GM10248 (cell line): ENCODE measurements at regions not wholly inside any gene's neighbourhood (a gene's known extent, or its start where the extent isn't known, plus 50 kb on each side); places are given as distances from the start of the nearest gene placed in this dataset.

Experiments used
- CTCF ChIA-PET: fragments of 300-600 bp; sonication (Branson Sonifier 250); formaldehyde crosslinking; extraction: SDS; loops from one replicate; lab custom pipeline; 2021; ENCODE audit warnings: antibody characterized with exemption; lab: Yijun Ruan, JAX
- POLR2A ChIA-PET: fragments of 350-650 bp; sonication (Branson Sonifier 250); formaldehyde crosslinking; extraction: SDS; loops from one replicate; lab custom pipeline; 2020; ENCODE audit warnings: antibody characterized with exemption; lab: Yijun Ruan, JAX
- DNase-seq: peaks from one replicate; pipeline ENCODE4 v3.0.0; 2012; ENCODE audit errors: extremely low spot score
- TF ChIP-seq, protein P1 (sequence below): IDR thresholded peaks from 2 replicates; pipeline ENCODE4 v1.5.1; 2012; ENCODE audit warnings: mild to moderate bottlenecking, low read depth; ENCODE audit errors: extremely low read depth, missing control alignments, control extremely low read depth

DNA sequence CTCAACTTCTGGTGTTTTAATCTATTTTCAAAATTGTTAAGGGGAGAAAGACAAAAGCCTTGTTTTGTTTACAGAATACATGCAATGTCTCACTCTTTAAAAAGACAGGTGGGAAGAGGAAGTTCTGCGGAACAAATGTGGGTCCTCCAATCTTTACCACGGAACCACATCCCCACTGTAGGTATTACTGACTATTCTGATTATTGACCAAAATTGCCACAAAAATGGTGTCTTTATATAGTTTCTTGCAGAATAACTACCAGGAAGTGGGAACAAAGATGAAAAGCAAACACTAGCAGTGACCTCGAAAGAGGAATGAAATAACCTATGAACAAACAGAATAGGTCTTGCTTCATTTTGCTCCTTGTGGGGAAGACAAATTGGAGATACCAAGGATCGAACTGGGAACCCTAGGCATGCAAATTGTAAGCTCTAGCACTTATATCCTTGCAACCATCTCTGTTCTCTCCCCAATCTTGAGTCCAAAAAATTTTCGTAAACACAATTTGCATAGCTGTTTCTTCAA, 106.7 kb downstream of the GPX5 start:
- TF ChIP-seq, protein P1, sequence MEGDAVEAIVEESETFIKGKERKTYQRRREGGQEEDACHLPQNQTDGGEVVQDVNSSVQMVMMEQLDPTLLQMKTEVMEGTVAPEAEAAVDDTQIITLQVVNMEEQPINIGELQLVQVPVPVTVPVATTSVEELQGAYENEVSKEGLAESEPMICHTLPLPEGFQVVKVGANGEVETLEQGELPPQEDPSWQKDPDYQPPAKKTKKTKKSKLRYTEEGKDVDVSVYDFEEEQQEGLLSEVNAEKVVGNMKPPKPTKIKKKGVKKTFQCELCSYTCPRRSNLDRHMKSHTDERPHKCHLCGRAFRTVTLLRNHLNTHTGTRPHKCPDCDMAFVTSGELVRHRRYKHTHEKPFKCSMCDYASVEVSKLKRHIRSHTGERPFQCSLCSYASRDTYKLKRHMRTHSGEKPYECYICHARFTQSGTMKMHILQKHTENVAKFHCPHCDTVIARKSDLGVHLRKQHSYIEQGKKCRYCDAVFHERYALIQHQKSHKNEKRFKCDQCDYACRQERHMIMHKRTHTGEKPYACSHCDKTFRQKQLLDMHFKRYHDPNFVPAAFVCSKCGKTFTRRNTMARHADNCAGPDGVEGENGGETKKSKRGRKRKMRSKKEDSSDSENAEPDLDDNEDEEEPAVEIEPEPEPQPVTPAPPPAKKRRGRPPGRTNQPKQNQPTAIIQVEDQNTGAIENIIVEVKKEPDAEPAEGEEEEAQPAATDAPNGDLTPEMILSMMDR, result no peak
- DNase-seq, result no peak
- CTCF ChIA-PET, result interaction anchor here (0.7 kb wide), 1 partner anchor 19 kb away, joined by 3 read pairs; no protein-coding TSS in a partner anchor
- POLR2A ChIA-PET, result no interaction called here

DNA sequence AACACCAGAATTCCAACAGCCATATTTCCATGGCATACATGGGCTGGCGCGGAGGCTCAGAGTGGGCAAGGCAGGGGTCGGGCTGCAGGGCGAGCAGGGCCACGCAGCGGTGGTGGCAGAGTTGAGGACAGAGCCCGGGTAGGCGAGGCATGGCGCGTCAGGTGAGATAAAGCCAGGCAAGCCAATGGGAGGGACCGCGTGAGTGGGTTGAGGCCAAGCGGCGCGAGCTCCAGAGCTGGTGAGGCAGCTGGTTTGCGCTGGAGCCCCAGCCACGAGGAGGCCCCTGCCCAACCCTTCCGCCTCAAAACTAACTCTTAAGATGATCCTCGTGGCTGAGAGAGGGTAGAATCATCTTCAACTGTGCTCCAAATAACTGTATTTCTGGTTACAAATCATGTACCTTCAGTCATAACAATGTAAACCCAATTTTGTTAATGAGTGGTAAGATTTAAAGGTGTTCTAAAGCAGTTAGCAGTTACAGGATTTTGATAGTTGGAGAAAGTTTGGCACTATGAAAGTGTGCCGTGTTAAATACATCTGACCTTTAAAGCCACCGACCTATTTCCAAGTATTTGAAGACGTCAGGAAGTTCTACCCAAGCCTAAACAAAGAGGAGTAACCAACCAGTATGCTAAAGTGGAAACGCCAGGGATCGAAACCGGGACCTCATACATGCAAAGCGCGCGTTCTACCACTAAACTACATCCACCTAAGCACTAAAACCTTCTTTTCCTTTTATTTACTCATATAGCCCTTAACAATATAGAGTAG, 107.9 kb downstream of the GPX5 start:
- no peak for DNase-seq
- TF ChIP-seq, protein P1, result no peak
- ChIA-PET CTCF (no interaction called here), POLR2A (interaction anchor here (0.6 kb wide), 1 partner anchor 101 kb away, joined by 5 read pairs; no protein-coding TSS in a partner anchor)

DNA sequence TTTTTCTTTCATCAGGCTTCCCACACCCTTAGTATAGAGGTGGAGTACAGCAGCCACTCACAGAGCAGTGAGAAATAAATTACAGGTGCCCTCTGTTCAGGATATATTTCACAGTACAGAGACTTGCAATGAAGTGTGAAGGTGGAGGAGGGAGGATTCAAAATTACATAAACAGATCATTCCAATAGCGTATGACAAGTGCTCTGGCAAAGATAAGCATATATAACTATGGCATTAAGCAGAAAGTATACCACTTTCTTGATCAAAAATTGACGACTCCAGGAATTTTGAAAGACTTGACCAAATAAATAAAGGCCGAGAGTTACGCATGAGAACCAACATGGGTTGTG, 108.7 kb downstream of the GPX5 start:
- ChIA-PET POLR2A (interaction anchor here (0.6 kb wide), 1 partner anchor 19 kb away, joined by 3 read pairs; no protein-coding TSS in a partner anchor), CTCF (interaction anchor here (2.0 kb wide), 1 partner anchor 33 kb away, joined by 4 read pairs; no protein-coding TSS in a partner anchor)
- DNase-seq, result no peak
- TF ChIP-seq, protein P1, result no peak

DNA sequence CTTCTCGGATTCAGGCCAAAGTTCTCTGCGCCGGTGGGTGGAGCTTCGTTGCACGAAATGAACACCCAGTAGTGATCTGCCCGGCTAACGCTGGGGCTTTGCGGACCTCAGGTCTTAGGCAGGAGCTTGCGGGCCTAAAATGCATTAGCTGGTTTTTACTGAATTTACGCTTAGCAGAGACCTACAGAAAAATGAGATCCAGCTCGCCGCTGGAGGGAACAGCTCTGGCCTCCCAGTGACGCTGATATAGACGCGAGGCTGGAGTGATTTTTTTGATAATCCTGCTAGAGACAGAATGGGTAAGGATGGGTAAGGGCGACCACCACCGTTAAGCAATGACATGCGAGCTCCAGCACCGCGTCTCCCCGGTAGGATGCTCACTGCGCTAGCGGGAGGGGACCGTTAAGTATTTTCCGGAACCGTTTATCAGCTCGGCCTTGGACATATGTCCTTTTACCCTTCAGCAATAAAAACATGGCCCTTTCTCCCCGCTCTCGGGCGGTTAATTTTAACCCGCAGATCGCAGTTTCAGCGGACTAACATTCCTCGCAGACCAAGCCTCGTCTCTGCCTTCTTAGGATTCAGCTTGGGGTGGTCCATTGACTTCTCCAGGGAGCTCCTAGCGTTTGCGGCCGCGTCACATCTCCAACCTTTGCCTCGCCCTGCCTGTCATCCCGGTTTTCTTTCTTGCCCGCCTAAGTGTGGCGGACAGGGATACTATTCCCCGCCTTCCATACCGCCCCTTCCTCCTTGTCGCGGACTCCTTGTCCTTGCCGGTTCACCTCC, 109.3 kb downstream of the GPX5 start:
- DNase-seq, result peak; percentile 40
- POLR2A ChIA-PET, result interaction anchor here (0.6 kb wide), 1 partner anchor 19 kb away, joined by 3 read pairs; no protein-coding TSS in a partner anchor
- TF ChIP-seq, protein P1, result no peak
- CTCF ChIA-PET, result interaction anchor here (1.0 to 2.0 kb wide), 2 partner anchors 34 to 42 kb away, joined by 3 to 4 read pairs; no protein-coding TSS in a partner anchor

DNA sequence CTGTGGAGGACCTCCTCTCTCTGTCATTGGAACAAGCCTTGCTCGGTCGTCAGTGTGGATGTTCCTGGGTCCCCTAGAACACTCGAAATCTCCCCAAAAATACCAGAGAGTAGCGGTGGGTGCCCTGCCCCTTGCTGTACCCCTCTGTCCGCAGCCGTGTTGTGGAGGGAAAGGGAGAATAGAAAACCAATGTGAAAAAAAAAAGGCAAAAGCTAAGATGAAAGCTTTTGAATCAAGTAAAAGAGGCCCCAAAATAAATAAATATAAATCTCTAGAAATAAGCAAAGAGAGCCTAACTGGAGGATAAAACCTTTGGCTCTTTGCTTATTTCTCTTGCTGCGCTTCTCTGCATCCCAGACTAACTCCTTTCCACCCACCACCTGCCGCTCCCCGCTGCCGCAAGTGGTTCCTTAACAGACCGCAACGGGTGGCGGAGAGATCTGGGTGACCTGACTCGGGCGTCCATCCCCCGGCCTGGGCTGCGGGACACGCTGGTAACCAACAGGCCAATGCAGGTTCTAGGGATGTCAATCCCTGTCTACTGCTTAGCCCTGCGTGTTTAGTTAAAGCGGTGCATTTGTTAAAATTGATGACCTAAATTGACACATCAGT, 110.0 kb downstream of the GPX5 start:
- POLR2A ChIA-PET, result no interaction called here
- DNase-seq, result no peak
- CTCF ChIA-PET, result interaction anchor here (1.0 to 2.0 kb wide), 2 partner anchors 35 to 43 kb away, joined by 3 to 4 read pairs; no protein-coding TSS in a partner anchor
- TF ChIP-seq, protein P1, result no peak
